ENCODE measurements at regions not wholly inside any gene's neighbourhood (a gene's known extent, or its start where the extent isn't known, plus 50 kb on each side); places are given as distances from the start of the nearest gene placed in this dataset.

DNA sequence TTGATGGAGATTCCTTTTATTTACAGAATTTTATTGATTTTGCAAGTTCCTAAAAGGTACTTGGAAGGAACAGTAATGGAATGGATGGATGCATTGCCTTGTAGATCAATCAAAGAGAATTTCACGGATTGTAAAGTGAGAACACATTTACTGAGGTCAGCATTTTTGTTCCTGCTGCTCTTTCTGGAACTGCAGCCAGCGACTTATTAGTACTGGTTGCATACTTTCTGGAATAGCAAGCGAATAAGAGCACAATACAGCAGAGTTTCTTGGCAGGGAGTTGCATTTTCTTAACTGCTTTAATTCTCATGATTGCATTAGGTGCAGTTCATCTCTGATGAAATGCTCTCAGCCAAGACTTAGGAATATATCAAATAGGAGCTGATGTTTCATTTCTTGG lies 106.1 kb upstream of the CHODL start:
- H3K27me3 Mint-ChIP-seq (ENCODE audit: unreplicated experiment), result no peaks in the 10 kb centered on the region
- no peak for DNase-seq
- H3K36me3 Mint-ChIP-seq (ENCODE audit: unreplicated experiment), result no peaks in the 10 kb centered on the region
- H3K9me3 Mint-ChIP-seq (ENCODE audit: unreplicated experiment), result no peaks in the 10 kb centered on the region
- no peak overlapping the region for H3K4me3 Mint-ChIP-seq (ENCODE audit: unreplicated experiment)
- H3K27ac Mint-ChIP-seq (ENCODE audit: unreplicated experiment), result no peak overlapping the region
- no peaks in the 10 kb centered on the region for H3K4me1 Mint-ChIP-seq (ENCODE audit: low read depth, unreplicated experiment)
- TF ChIP-seq, protein P1, sequence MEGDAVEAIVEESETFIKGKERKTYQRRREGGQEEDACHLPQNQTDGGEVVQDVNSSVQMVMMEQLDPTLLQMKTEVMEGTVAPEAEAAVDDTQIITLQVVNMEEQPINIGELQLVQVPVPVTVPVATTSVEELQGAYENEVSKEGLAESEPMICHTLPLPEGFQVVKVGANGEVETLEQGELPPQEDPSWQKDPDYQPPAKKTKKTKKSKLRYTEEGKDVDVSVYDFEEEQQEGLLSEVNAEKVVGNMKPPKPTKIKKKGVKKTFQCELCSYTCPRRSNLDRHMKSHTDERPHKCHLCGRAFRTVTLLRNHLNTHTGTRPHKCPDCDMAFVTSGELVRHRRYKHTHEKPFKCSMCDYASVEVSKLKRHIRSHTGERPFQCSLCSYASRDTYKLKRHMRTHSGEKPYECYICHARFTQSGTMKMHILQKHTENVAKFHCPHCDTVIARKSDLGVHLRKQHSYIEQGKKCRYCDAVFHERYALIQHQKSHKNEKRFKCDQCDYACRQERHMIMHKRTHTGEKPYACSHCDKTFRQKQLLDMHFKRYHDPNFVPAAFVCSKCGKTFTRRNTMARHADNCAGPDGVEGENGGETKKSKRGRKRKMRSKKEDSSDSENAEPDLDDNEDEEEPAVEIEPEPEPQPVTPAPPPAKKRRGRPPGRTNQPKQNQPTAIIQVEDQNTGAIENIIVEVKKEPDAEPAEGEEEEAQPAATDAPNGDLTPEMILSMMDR (IDR thresholded peaks at IDR 0.05; ENCODE audit: partially characterized antibody, unreplicated experiment), result no peak

DNA sequence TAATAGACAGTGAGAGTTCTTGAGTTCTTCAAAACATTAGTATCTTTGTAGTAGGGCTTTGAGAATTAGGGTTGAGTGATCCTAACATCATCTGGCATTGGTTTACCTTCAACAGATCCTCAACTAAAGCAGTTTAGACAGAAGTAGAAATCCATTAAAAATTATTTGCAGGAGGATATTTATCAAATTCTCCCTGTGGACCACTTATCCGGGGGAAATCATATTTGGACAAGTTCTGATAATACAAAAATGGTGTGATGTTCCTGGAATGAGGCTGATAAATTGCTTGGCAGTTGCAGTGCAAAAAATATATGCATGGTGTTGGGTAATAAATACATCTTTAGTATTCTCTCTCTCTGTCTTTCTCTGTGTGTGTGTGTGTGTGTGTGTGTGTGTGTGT lies 115.1 kb upstream of the CHODL start:
- H3K27me3 Mint-ChIP-seq (ENCODE audit: unreplicated experiment), result no peaks in the 10 kb centered on the region
- no peak for DNase-seq
- H3K9me3 Mint-ChIP-seq (ENCODE audit: unreplicated experiment), result no peaks in the 10 kb centered on the region
- H3K36me3 Mint-ChIP-seq (ENCODE audit: unreplicated experiment), result no peaks in the 10 kb centered on the region
- no peak overlapping the region for H3K27ac Mint-ChIP-seq (ENCODE audit: unreplicated experiment)
- no peaks in the 10 kb centered on the region for H3K4me1 Mint-ChIP-seq (ENCODE audit: low read depth, unreplicated experiment)
- TF ChIP-seq, protein P1 (IDR thresholded peaks at IDR 0.05; ENCODE audit: partially characterized antibody, unreplicated experiment), result no peak
- no peak overlapping the region for H3K4me3 Mint-ChIP-seq (ENCODE audit: unreplicated experiment)

DNA sequence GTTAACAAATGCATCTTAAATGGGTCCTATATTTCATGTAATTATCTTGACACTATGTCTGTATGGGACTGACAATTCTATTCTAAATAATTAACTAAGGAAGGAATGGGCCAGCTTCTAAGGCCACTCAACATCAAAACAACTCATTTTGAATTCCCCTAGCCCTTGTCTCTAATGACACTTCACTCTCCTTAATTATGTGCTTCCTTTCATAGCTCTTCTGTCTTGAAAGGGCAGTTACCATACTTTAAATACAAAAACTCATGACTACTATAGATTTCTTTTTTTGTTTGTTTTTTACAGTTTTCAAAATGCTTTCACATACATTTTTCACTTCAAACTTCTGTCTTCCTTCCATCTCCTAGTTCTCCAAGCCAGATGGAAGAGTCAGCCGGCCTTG lies 126.1 kb upstream of the CHODL start:
- no peaks in the 10 kb centered on the region for H3K27me3 Mint-ChIP-seq (ENCODE audit: unreplicated experiment)
- H3K9me3 Mint-ChIP-seq (ENCODE audit: unreplicated experiment), result no peaks in the 10 kb centered on the region
- no peaks in the 10 kb centered on the region for H3K36me3 Mint-ChIP-seq (ENCODE audit: unreplicated experiment)
- H3K27ac Mint-ChIP-seq (ENCODE audit: unreplicated experiment), result no peak overlapping the region
- no peak overlapping the region for H3K4me3 Mint-ChIP-seq (ENCODE audit: unreplicated experiment)
- DNase-seq, result no peak
- H3K4me1 Mint-ChIP-seq (ENCODE audit: low read depth, unreplicated experiment), result no peaks in the 10 kb centered on the region
- TF ChIP-seq, protein P1 (IDR thresholded peaks at IDR 0.05; ENCODE audit: partially characterized antibody, unreplicated experiment), result no peak

DNA sequence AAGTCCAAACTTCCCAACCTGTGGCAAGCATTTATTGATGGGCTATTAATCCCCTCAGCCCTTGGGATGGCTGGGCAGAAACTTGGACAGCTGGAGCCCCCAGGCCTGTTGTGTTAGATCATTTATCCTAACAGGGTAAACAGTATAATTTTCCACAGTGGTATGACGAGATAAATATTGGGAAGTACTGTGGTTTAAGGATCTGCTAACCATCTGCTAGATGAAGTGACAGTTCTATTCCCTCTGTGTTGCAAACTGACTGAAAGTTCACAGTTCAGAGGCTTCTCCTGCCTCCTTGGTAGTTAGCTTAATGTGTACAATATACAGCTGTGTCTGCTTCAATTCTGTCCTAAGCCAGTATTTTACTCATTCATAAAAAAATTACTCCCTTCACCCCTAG lies 127.5 kb upstream of the CHODL start:
- no peak overlapping the region for H3K4me3 Mint-ChIP-seq (ENCODE audit: unreplicated experiment)
- H3K4me1 Mint-ChIP-seq (ENCODE audit: low read depth, unreplicated experiment), result no peaks in the 10 kb centered on the region
- H3K36me3 Mint-ChIP-seq (ENCODE audit: unreplicated experiment), result no peaks in the 10 kb centered on the region
- no peak for DNase-seq
- H3K27ac Mint-ChIP-seq (ENCODE audit: unreplicated experiment), result no peak overlapping the region
- H3K9me3 Mint-ChIP-seq (ENCODE audit: unreplicated experiment), result peaks cover 2% of the 10 kb centered on the region
- TF ChIP-seq, protein P1 (IDR thresholded peaks at IDR 0.05; ENCODE audit: partially characterized antibody, unreplicated experiment), result no peak
- no peaks in the 10 kb centered on the region for H3K27me3 Mint-ChIP-seq (ENCODE audit: unreplicated experiment)

DNA sequence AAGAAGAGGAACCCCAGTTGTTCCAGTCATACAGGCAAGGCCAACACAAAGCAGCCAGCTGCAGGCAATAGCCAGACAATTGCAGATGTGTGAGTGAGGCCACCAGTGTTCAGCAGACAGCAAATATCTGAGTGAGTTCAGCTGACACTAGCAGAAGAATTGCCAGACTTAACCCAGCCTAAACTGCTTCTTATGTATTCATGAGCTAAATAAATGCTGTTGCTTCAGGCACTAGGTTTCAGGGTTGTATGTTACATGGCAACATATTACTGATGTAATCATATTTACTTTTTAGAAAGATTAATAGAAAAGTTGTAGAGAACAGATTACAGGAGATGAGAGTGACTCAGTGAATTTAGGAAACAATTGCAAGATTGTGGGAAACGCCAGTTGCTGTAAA lies 129.8 kb upstream of the CHODL start:
- H3K4me1 Mint-ChIP-seq (ENCODE audit: low read depth, unreplicated experiment), result no peaks in the 10 kb centered on the region
- DNase-seq, result no peak
- no peaks in the 10 kb centered on the region for H3K27me3 Mint-ChIP-seq (ENCODE audit: unreplicated experiment)
- no peaks in the 10 kb centered on the region for H3K36me3 Mint-ChIP-seq (ENCODE audit: unreplicated experiment)
- H3K4me3 Mint-ChIP-seq (ENCODE audit: unreplicated experiment), result no peak overlapping the region
- peaks cover 2% of the 10 kb centered on the region for H3K9me3 Mint-ChIP-seq (ENCODE audit: unreplicated experiment)
- TF ChIP-seq, protein P1 (IDR thresholded peaks at IDR 0.05; ENCODE audit: partially characterized antibody, unreplicated experiment), result no peak
- no peak overlapping the region for H3K27ac Mint-ChIP-seq (ENCODE audit: unreplicated experiment)
